Psoas muscle (tissue), 7 donors: ENCODE measurements at regions not wholly inside any gene's neighbourhood (a gene's known extent, or its start where the extent isn't known, plus 50 kb on each side); places are given as distances from the start of the nearest gene placed in this dataset.

Experiments used
- ATAC-seq, 4 donors: fragments of 200-7000 bp; cut with Tn5 transposase; one replicate each; pipeline ENCODE4 v1.9.1; 2020; ENCODE audit warnings: moderate library complexity in 3 of 4, mild to moderate bottlenecking in 2 of 4
- DNase-seq, 2 donors: peaks; one replicate each; pipeline ENCODE4 v3.0.0-alpha.2; 2020
- H3K27ac ChIP-seq: fragments of 200-600 bp; one replicate; pipeline ENCODE4 v1.8.0; 2022
- H3K27me3 ChIP-seq, 3 donors: fragments of 200-600 bp in 1 of 3; one replicate each; pipeline versions ENCODE4 v1.6.1 to v1.8.0; 2013 to 2022; ENCODE audit warnings: low read length in 2 of 3, mild to moderate bottlenecking in 2 of 3, moderate library complexity in 1 of 3; ENCODE audit not compliant: insufficient read depth in 3 of 3
- H3K36me3 ChIP-seq, 2 donors: fragments of 200-600 bp in 1 of 2; one replicate each; pipeline versions ENCODE4 v1.6.1 to v1.8.0; 2013 to 2022; ENCODE audit warnings: low read depth in 1 of 2, mild to moderate bottlenecking in 1 of 2, moderate library complexity in 1 of 2; ENCODE audit not compliant: insufficient read depth in 1 of 2
- H3K4me1 ChIP-seq: fragments of 200-600 bp; one replicate; pipeline ENCODE4 v1.8.0; 2022
- H3K4me3 ChIP-seq: fragments of 200-600 bp; one replicate; pipeline ENCODE4 v1.8.0; 2022; ENCODE audit warnings: mild to moderate bottlenecking
- H3K9me3 ChIP-seq: fragments of 200-600 bp; one replicate; pipeline ENCODE4 v1.8.0; 2022
- CTCF ChIP-seq: fragments of 200-600 bp; IDR thresholded peaks from one replicate; pipeline ENCODE4 v1.8.0; 2022; ENCODE audit warnings: antibody characterized with exemption
- WGBS, 3 donors: extraction: QIAGEN DNeasy Blood & Tissue Kit; methylation state at CpG; one replicate each; pipeline versions ENCODE4 v1.1.6 to v1.1.7; 2013; 5-methylcytosine and 5-hydroxymethylcytosine counted together
- intact Hi-C, 2 donors: fragments of 100-400 bp; cut with DNase I; formaldehyde crosslinking; loops; one replicate each; pipeline versions ENCODE4 v1.11.0 to v1.14.2; 2022
- donor health status: healthy with polysubstance abuse.
- donor health status: DM: no; HTN: no; CAD: no; lungs with moderate emphysema.
- donor health status: Bipolar disorder and iron deficiency.
- donor health status: healthy.
- donor health status: DM: yes; HTN: yes; CAD: no.
- donor health status: DM: no; HTN: no; CAD: no.
- donor health status: DM: yes; HTN: yes; CAD: no.

- no peak for TF ChIP-seq CTCF
- Histone ChIP-seq H3K27me3 (no peaks in the 10 kb centered on the region), H3K9me3 (no peaks in the 10 kb centered on the region), H3K27ac (no peak overlapping the region), H3K4me1 (peaks cover 6% of the 10 kb centered on the region), H3K4me3 (no peak overlapping the region), H3K36me3 (no peaks in the 10 kb centered on the region)
- WGBS, 3 donors: 70% methylated on average over 3 of the region's 3 CpGs
- DNase-seq (no peak), ATAC-seq (no peak)
- intact Hi-C loops: no loop called here
These were observed 81.5 kb downstream of the SLIT2 start for GRCh38 chr4:20333141-20333715.

GRCh38 chr4:20337261-20337664 lies 85.6 kb downstream of the SLIT2 start:
- Histone ChIP-seq H3K4me3 (no peak overlapping the region), H3K27me3 (no peaks in the 10 kb centered on the region), H3K27ac (no peak overlapping the region), H3K4me1 (peaks cover 11% of the 10 kb centered on the region), H3K36me3 (no peaks in the 10 kb centered on the region), H3K9me3 (no peaks in the 10 kb centered on the region)
- intact Hi-C loops: no loop called here
- whole genome bisulfite sequencing, 3 donors: 44 to 80% (median 53%) methylated on average over 1 of the region's 1 CpG
- ATAC-seq (peak; percentile 48 to 83 (median 76)), DNase-seq (no peak)
- no peak for TF ChIP-seq CTCF

GRCh38 chr4:20338841-20339240 lies 87.1 kb downstream of the SLIT2 start:
- no peak overlapping the region for H3K4me3 ChIP-seq
- ATAC-seq (peak in 2 of 4 donors; percentile 41 to 42), DNase-seq (no peak)
- WGBS, 3 donors: 70 to 78% (median 71%) methylated on average over 2 of the region's 2 CpGs
- H3K9me3 ChIP-seq: no peaks in the 10 kb centered on the region
- H3K27me3 ChIP-seq: no peaks in the 10 kb centered on the region
- H3K4me1 ChIP-seq: peaks cover 11% of the 10 kb centered on the region
- no peak for TF ChIP-seq CTCF
- no peaks in the 10 kb centered on the region for H3K36me3 ChIP-seq
- no peak overlapping the region for H3K27ac ChIP-seq
- intact Hi-C loops: no loop called here

DNA sequence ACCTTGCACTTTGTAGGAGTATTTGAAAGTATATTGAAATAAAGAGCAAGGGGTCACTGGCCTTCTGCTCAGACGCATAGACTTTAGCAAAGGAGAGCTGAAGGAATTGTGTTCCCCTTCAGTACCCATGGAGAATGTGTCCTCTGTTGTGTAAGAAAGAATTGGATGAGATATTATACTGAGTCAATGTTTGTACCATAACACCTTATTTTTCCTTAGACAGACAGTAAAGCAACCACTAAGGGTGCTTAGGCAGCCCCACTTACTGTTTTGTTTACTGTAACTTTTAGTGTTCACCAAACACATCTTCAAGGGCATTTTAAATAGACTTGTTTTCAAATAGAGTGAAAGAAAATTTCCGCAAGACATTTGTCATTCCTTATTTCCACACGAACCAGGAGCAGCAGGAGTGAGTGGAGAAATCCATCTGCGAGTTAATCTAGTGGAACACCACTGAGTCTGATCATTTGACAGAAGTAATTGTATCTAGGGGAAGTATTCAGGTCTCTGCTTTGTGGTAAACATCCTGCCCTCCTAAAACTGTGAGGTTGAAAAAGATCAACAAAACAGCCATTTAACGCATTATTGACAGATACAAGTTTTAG lies 89.5 kb downstream of the SLIT2 start:
- Histone ChIP-seq H3K4me3 (no peak overlapping the region), H3K9me3 (no peaks in the 10 kb centered on the region), H3K27me3 (no peaks in the 10 kb centered on the region), H3K36me3 (no peaks in the 10 kb centered on the region), H3K27ac (no peak overlapping the region), H3K4me1 (peaks cover 11% of the 10 kb centered on the region)
- DNase-seq (no peak), ATAC-seq (no peak)
- intact Hi-C loops: no loop called here
- no peak for TF ChIP-seq CTCF
- WGBS, 3 donors: 56 to 62% (median 56%) methylated on average over 5 of the region's 5 CpGs

DNA sequence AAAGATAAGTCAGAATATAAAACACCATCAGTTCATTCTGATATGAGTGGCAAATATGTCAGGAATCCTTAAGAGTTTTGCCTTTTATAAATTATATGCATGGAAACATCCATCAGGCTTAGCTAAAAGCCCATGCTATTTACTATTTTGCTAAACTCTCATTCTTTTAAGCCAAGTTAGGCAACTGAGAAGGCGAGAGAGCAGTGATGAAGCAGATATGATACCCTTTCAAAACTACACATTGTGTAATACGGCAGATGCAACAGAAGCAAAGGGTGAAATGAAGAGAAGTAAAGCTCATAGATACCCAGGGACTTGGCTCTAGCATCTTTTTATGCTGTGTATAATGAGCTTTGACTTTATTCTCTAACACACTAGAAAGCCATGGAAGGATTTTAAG lies 95.8 kb downstream of the SLIT2 start:
- Histone ChIP-seq H3K36me3 (no peaks in the 10 kb centered on the region), H3K27ac (no peak overlapping the region), H3K4me1 (no peaks in the 10 kb centered on the region), H3K9me3 (no peaks in the 10 kb centered on the region), H3K27me3 (no peaks in the 10 kb centered on the region), H3K4me3 (no peak overlapping the region)
- 66 to 74% (median 67%) methylated on average over 2 of the region's 2 CpGs for WGBS, 3 donors
- ATAC-seq (no peak), DNase-seq (no peak)
- intact Hi-C loops: no loop called here
- TF ChIP-seq CTCF: no peak
